ENCODE measurements at regions not wholly inside any gene's neighbourhood (a gene's known extent, or its start where the extent isn't known, plus 50 kb on each side); places are given as distances from the start of the nearest gene placed in this dataset.

GRCh38 chr11:15859411-15859810 lies 496.9 kb downstream of the SOX6 start:
- H3K4me3 ChIP-seq (ENCODE audit: low read depth, low read length), result no peak overlapping the region
- no peaks in the 10 kb centered on the region for H3K27me3 ChIP-seq
- H3K36me3 ChIP-seq, result no peaks in the 10 kb centered on the region
- TF ChIP-seq CTCF (IDR thresholded peaks at IDR 0.05; ENCODE audit: low read depth, low read length), result no peak
- H3K4me1 ChIP-seq, result no peaks in the 10 kb centered on the region
- no peak for DNase-seq
- no peaks in the 10 kb centered on the region for H3K9me3 ChIP-seq

- Histone ChIP-seq H3K4me1 (no peaks in the 10 kb centered on the region), H3K9me3 (no peaks in the 10 kb centered on the region), H3K27me3 (no peaks in the 10 kb centered on the region), H3K4me3 (ENCODE audit: low read depth, low read length) (no peak overlapping the region), H3K36me3 (no peaks in the 10 kb centered on the region)
- no peak for DNase-seq
- no peak for TF ChIP-seq CTCF (IDR thresholded peaks at IDR 0.05; ENCODE audit: low read depth, low read length)
Observed at GRCh38 chr11:15861256-15861655, 495.1 kb downstream of the SOX6 start.

- no peak for TF ChIP-seq CTCF (IDR thresholded peaks at IDR 0.05; ENCODE audit: low read depth, low read length)
- H3K9me3 ChIP-seq, result no peaks in the 10 kb centered on the region
Observed at GRCh38 chr11:15863411-15863810, 492.9 kb downstream of the SOX6 start.

GRCh38 chr11:15864026-15864805 lies 492.1 kb downstream of the SOX6 start:
- H3K27me3 ChIP-seq, result no peaks in the 10 kb centered on the region
- no peak overlapping the region for H3K4me3 ChIP-seq (ENCODE audit: low read depth, low read length)
- no peak for TF ChIP-seq CTCF (IDR thresholded peaks at IDR 0.05; ENCODE audit: low read depth, low read length)
- no peak for DNase-seq
- no peaks in the 10 kb centered on the region for H3K4me1 ChIP-seq
- no peaks in the 10 kb centered on the region for H3K36me3 ChIP-seq
- H3K9me3 ChIP-seq, result no peaks in the 10 kb centered on the region

More at GRCh38 chr11:15863411-15863810, 492.9 kb downstream of the SOX6 start:
- Histone ChIP-seq H3K4me1 (no peaks in the 10 kb centered on the region), H3K27me3 (no peaks in the 10 kb centered on the region), H3K4me3 (ENCODE audit: low read depth, low read length) (no peak overlapping the region), H3K36me3 (no peaks in the 10 kb centered on the region)
- no peak for DNase-seq

GRCh38 chr11:15865212-15865987 lies 490.9 kb downstream of the SOX6 start:
- no peak overlapping the region for H3K4me3 ChIP-seq (ENCODE audit: low read depth, low read length)
- no peaks in the 10 kb centered on the region for H3K27me3 ChIP-seq
- no peak for DNase-seq
- H3K36me3 ChIP-seq, result no peaks in the 10 kb centered on the region
- TF ChIP-seq CTCF (IDR thresholded peaks at IDR 0.05; ENCODE audit: low read depth, low read length), result no peak
- H3K4me1 ChIP-seq, result no peaks in the 10 kb centered on the region
- no peaks in the 10 kb centered on the region for H3K9me3 ChIP-seq

- Histone ChIP-seq H3K9me3 (no peaks in the 10 kb centered on the region), H3K36me3 (no peaks in the 10 kb centered on the region), H3K4me1 (no peaks in the 10 kb centered on the region), H3K27me3 (no peaks in the 10 kb centered on the region), H3K4me3 (ENCODE audit: low read depth, low read length) (no peak overlapping the region)
- no peak for DNase-seq
- TF ChIP-seq CTCF (IDR thresholded peaks at IDR 0.05; ENCODE audit: low read depth, low read length), result no peak
Observed at GRCh38 chr11:15867871-15868270, 488.5 kb downstream of the SOX6 start.

Data from BE2C (cell line).